Activated T-cell treated with anti-CD3 and anti-CD28 coated beads, Interleukin-2, amount 50 U/mL, for 72 hours (primary cell): ENCODE measurements at regions not wholly inside any gene's neighbourhood (a gene's known extent, or its start where the extent isn't known, plus 50 kb on each side); places are given as distances from the start of the nearest gene placed in this dataset.
"Not testable (repeated sequence)": the region's sequence is repeated elsewhere in the genome, so short reads cannot be mapped to it uniquely, and the experiment has no call there.

Experiments used
- ATAC-seq, 2 donors: fragments of 150-1000 bp; cut with Tn5 transposase; replicated peaks in 1 of 2; 2 replicates each; pipeline ENCODE4 v1.10.0; 2021; ENCODE audit warnings: moderate library complexity in 2 of 2, mild to moderate bottlenecking in 1 of 2
- DNase-seq, 2 donors: peaks; one replicate each; pipeline ENCODE4 v3.0.0; 2021 to 2022; ENCODE audit warnings: mixed read lengths in 1 of 2
- H3K27ac Mint-ChIP-seq: one replicate; pipeline ENCODE4 v1.8.0; 2022; ENCODE audit warnings: mild to moderate bottlenecking, moderate library complexity, mixed read lengths
- H3K27me3 Mint-ChIP-seq: one replicate; pipeline ENCODE4 v1.8.0; 2022; ENCODE audit warnings: low read depth, mixed read lengths
- H3K36me3 Mint-ChIP-seq, 2 donors: one replicate each; pipeline ENCODE4 v1.8.0; 2022; ENCODE audit warnings: mixed read lengths in 2 of 2, mild to moderate bottlenecking in 1 of 2; ENCODE audit not compliant: insufficient read depth in 2 of 2
- H3K4me1 Mint-ChIP-seq: one replicate; pipeline ENCODE4 v1.8.0; 2022; ENCODE audit warnings: low read depth, mixed read lengths
- H3K4me3 Mint-ChIP-seq, 2 donors: one replicate each; pipeline ENCODE4 v1.8.0; 2022; ENCODE audit warnings: mild to moderate bottlenecking in 2 of 2, mixed read lengths in 2 of 2, moderate library complexity in 2 of 2
- H3K9me3 Mint-ChIP-seq, 2 donors: one replicate each; pipeline ENCODE4 v1.8.0; 2022; ENCODE audit warnings: mixed read lengths in 2 of 2

DNA sequence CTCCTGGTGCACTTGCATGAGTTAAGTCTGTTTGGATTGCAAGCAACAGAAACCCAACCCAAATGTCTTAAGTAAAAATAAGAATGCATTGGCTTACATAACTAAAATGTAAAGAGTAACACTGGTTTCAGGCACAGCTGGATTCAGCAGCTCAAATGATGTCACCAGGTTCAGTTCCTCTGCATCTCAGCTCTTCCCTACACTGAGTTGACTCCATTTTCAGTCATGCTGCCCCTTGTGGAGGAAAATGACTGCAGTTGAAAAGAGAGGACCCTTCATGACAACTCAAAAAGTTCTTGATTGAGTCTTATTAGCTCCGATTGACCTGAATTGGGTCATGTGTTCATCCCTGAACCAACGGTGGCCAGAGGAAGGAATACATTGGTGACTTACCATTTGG, 138.5 kb upstream of the ABI3BP start:
- no peak overlapping the region for H3K4me3 Mint-ChIP-seq
- no peak overlapping the region for H3K27ac Mint-ChIP-seq
- H3K27me3 Mint-ChIP-seq = peaks cover 17% of the 10 kb centered on the region

GRCh38 chr3:101128786-101129185, 135.6 kb upstream of the ABI3BP start:
- ATAC-seq = no peak
- Mint-ChIP-seq H3K36me3 (peaks cover 1 to 6% of the 10 kb centered on the region in 2 donors), H3K4me1 (peaks cover 8% of the 10 kb centered on the region), H3K9me3 (peaks cover 3 to 7% of the 10 kb centered on the region in 2 donors), H3K27me3 (peaks cover 36% of the 10 kb centered on the region), H3K4me3 (no peak overlapping the region), H3K27ac (no peak overlapping the region)
- DNase-seq = no peak

More for the DNA sequence above, 138.5 kb upstream of the ABI3BP start:
- H3K4me1 Mint-ChIP-seq = peaks cover 14% of the 10 kb centered on the region
- peaks cover 3 to 6% of the 10 kb centered on the region in 2 donors for H3K9me3 Mint-ChIP-seq
- H3K36me3 Mint-ChIP-seq = peaks cover 1 to 6% of the 10 kb centered on the region in 2 donors
- DNase-seq (no peak), ATAC-seq (no peak)

DNA sequence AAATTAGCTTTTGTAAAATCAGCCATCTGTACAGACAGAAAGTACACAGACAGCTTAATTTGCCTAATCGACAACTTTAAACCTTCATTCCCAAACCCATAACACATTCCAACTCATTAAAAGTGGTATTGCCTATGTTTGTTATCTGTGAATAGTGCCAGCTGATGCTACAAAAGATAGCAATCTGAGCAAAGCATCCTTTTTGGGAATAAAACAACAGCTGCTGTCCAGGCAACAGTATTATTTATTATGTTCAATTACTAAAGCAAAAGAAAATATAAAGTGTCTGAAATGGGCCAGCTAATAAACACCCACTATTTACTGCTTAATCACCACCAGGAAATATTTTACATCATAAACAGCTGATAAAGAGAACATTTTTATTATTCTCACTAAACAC, 134.8 kb upstream of the ABI3BP start:
- H3K4me1 Mint-ChIP-seq = no peaks in the 10 kb centered on the region
- ATAC-seq (no peak), DNase-seq (no peak)
- H3K27ac Mint-ChIP-seq = no peak overlapping the region
- H3K36me3 Mint-ChIP-seq = peaks cover 1 to 2% of the 10 kb centered on the region in 2 donors
- H3K9me3 Mint-ChIP-seq = peaks cover 3 to 4% of the 10 kb centered on the region in 2 donors
- no peak overlapping the region for H3K4me3 Mint-ChIP-seq
- peaks cover 39% of the 10 kb centered on the region for H3K27me3 Mint-ChIP-seq

- H3K4me1 Mint-ChIP-seq = no peaks in the 10 kb centered on the region
- H3K27me3 Mint-ChIP-seq = peaks cover 48% of the 10 kb centered on the region
- H3K4me3 Mint-ChIP-seq = no peak overlapping the region
Measured at GRCh38 chr3:101124125-101124524, 130.9 kb upstream of the ABI3BP start.

GRCh38 chr3:101123081-101123480, 129.9 kb upstream of the ABI3BP start:
- H3K27me3 Mint-ChIP-seq = peaks cover 47% of the 10 kb centered on the region

More at GRCh38 chr3:101124125-101124524, 130.9 kb upstream of the ABI3BP start:
- DNase-seq (no peak), ATAC-seq (no peak)
- H3K36me3 Mint-ChIP-seq = no peaks in the 10 kb centered on the region
- no peak overlapping the region for H3K27ac Mint-ChIP-seq
- H3K9me3 Mint-ChIP-seq = peaks cover 2% of the 10 kb centered on the region in 2 donors

GRCh38 chr3:101122681-101123080, 129.5 kb upstream of the ABI3BP start:
- Mint-ChIP-seq H3K36me3 (no peaks in the 10 kb centered on the region), H3K27ac (no peak overlapping the region), H3K27me3 (peaks cover 51% of the 10 kb centered on the region), H3K4me3 (no peak overlapping the region), H3K4me1 (no peaks in the 10 kb centered on the region), H3K9me3 (peaks cover 2% of the 10 kb centered on the region in 2 donors)
- ATAC-seq (no peak), DNase-seq (no peak)

More at GRCh38 chr3:101123081-101123480, 129.9 kb upstream of the ABI3BP start:
- Mint-ChIP-seq H3K36me3 (no peaks in the 10 kb centered on the region), H3K4me1 (no peaks in the 10 kb centered on the region), H3K27ac (no peak overlapping the region), H3K4me3 (no peak overlapping the region), H3K9me3 (peaks cover 2% of the 10 kb centered on the region in 2 donors)
- no peak for DNase-seq
- no peak for ATAC-seq

- Mint-ChIP-seq H3K36me3 (no peaks in the 10 kb centered on the region), H3K27ac (no peak overlapping the region), H3K4me3 (no peak overlapping the region), H3K9me3 (peaks cover 2% of the 10 kb centered on the region in 2 donors), H3K27me3 (peaks cover 41% of the 10 kb centered on the region), H3K4me1 (no peaks in the 10 kb centered on the region)
- DNase-seq (no peak), ATAC-seq (no peak)
Measured at GRCh38 chr3:101120039-101120438, 126.8 kb upstream of the ABI3BP start.

GRCh38 chr3:101119535-101119934, 126.3 kb upstream of the ABI3BP start:
- no peak for ATAC-seq
- no peak overlapping the region for H3K27ac Mint-ChIP-seq
- no peaks in the 10 kb centered on the region for H3K36me3 Mint-ChIP-seq
- peaks cover 36% of the 10 kb centered on the region for H3K27me3 Mint-ChIP-seq
- H3K4me1 Mint-ChIP-seq = no peaks in the 10 kb centered on the region
- H3K4me3 Mint-ChIP-seq = no peak overlapping the region
- peaks cover 2% of the 10 kb centered on the region in 2 donors for H3K9me3 Mint-ChIP-seq
- no peak for DNase-seq

- Mint-ChIP-seq H3K4me3 (no peak overlapping the region), H3K36me3 (no peaks in the 10 kb centered on the region)
Measured at GRCh38 chr3:101117980-101118379, 124.8 kb upstream of the ABI3BP start.

DNA sequence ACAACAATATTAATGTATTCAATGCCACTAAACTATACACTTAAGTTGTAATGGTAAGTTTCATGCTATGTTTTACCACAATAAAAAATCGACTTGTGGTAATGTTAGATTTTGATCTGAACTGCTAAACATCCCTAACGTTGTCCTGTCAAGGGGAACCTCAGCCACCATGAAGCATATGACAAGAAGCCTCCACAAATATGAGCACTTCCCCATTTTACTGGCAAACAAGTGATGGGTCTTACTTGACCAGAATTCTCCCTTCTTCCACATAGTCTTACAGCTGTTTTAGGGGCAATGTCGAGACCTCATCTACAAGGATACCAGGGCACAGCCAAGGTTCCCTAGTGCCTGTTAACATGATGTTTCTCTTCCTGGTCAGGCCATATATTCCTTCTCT, 124.2 kb upstream of the ABI3BP start:
- Mint-ChIP-seq H3K27me3 (peaks cover 22% of the 10 kb centered on the region), H3K27ac (no peak overlapping the region), H3K4me3 (no peak overlapping the region), H3K9me3 (peaks cover 2% of the 10 kb centered on the region in 2 donors), H3K4me1 (no peaks in the 10 kb centered on the region), H3K36me3 (no peaks in the 10 kb centered on the region)
- DNase-seq (no peak), ATAC-seq (no peak)

More at GRCh38 chr3:101117980-101118379, 124.8 kb upstream of the ABI3BP start:
- peaks cover 25% of the 10 kb centered on the region for H3K27me3 Mint-ChIP-seq
- ATAC-seq = no peak
- no peak overlapping the region for H3K27ac Mint-ChIP-seq
- H3K9me3 Mint-ChIP-seq = peaks cover 2% of the 10 kb centered on the region in 2 donors
- DNase-seq = no peak
- no peaks in the 10 kb centered on the region for H3K4me1 Mint-ChIP-seq

DNA sequence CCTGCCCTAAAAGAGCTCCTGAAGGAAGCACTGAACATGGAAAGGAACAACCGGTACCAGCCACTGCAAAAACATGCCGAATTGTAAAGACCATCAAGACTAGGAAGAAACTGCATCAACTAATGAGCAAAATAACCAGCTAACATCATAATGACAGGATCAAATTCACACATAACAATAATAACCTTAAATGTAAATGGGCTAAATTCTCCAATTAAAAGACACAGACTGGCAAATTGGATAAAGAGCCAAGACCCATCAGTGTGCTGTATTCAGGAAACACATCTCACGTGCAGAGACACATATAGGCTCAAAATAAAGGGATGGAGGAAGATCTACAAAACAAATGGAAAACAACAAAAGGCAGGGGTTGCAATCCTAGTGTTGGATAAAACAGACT, 117.1 kb upstream of the ABI3BP start:
- H3K4me1 Mint-ChIP-seq, ATAC-seq, H3K27ac Mint-ChIP-seq, DNase-seq, H3K4me3 Mint-ChIP-seq, H3K36me3 Mint-ChIP-seq: not testable (repeated sequence)
- Mint-ChIP-seq H3K27me3 (peaks cover 12% of the 10 kb centered on the region), H3K9me3 (peaks cover 7 to 14% of the 10 kb centered on the region in 2 donors)

- ATAC-seq (no peak), DNase-seq (no peak)
- Mint-ChIP-seq H3K27me3 (peaks cover 35% of the 10 kb centered on the region), H3K9me3 (peaks cover 0 to 2% of the 10 kb centered on the region in 2 donors), H3K36me3 (peaks cover 0 to 2% of the 10 kb centered on the region in 2 donors), H3K4me1 (no peaks in the 10 kb centered on the region), H3K27ac (no peak overlapping the region), H3K4me3 (no peak overlapping the region)
Measured at GRCh38 chr3:101104321-101104720, 111.1 kb upstream of the ABI3BP start.

- H3K4me3 Mint-ChIP-seq = no peak overlapping the region
- no peaks in the 10 kb centered on the region for H3K4me1 Mint-ChIP-seq
- no peak for ATAC-seq
- H3K27me3 Mint-ChIP-seq = peaks cover 47% of the 10 kb centered on the region
- no peak overlapping the region for H3K27ac Mint-ChIP-seq
- DNase-seq = no peak
- H3K36me3 Mint-ChIP-seq = no peaks in the 10 kb centered on the region
- no peaks in the 10 kb centered on the region for H3K9me3 Mint-ChIP-seq
Measured at GRCh38 chr3:101102678-101103296, 109.6 kb upstream of the ABI3BP start.
